ENCODE measurements at regions not wholly inside any gene's neighbourhood (a gene's known extent, or its start where the extent isn't known, plus 50 kb on each side); places are given as distances from the start of the nearest gene placed in this dataset.

GRCh38 chr12:86634456-86635410 is 378.5 kb upstream of the MGAT4C start:
- no peaks in the 10 kb centered on the region for H3K79me1 ChIP-seq (ENCODE audit: insufficient read depth, low read depth, low read length, poor library complexity, severe bottlenecking)
- H3K9me3 ChIP-seq (ENCODE audit: control insufficient read depth, low read depth, low read length), result no peaks in the 10 kb centered on the region
- Mint-ChIP-seq H3K27me3 (ENCODE audit: low read depth) (no peaks in the 10 kb centered on the region; the same call in 1 of the 2 replicates), H3K4me1 (no peaks in the 10 kb centered on the region), H3K27ac (0 out of 7 replicates have a peak overlapping the region, but pooled peaks of 2 of the 3 experiments have one; percentile 24 to 49), H3K36me3 (ENCODE audit: insufficient read depth in 1 of 3, low read depth in 3 of 3) (peaks cover 0 to 2% (median 0%) of the 10 kb centered on the region in 3 experiments; a peak in 1 of 7 replicates), H3K9me3 (peaks cover 0 to 6% of the 10 kb centered on the region in 2 experiments; a peak in 3 of 5 replicates), H3K4me3 (no peak overlapping the region)
- H3K4ac ChIP-seq (ENCODE audit: low read depth, low read length), result no peak overlapping the region
- no peak overlapping the region for H3K23ac ChIP-seq (ENCODE audit: insufficient read length, low read depth, low read length)
- no peak overlapping the region for H4K91ac ChIP-seq (ENCODE audit: insufficient read length, low read depth, low read length)
- H4K8ac ChIP-seq (replicated peaks; ENCODE audit: insufficient read length, low read depth, low read length), result no peak overlapping the region
- H3K27ac ChIP-seq (ENCODE audit: insufficient read length, low read depth, low read length), result no peak overlapping the region
- no peak for DNase-seq
- H3K79me2 ChIP-seq (ENCODE audit: insufficient read depth, low read length), result no peaks in the 10 kb centered on the region
- H3K4me2 ChIP-seq (ENCODE audit: insufficient read depth, insufficient read length, low read length), result no peak overlapping the region
- no CpG with 5 or more reads among the region's 4 CpGs for WGBS (ENCODE audit: extremely low coverage, insufficient read length, low lambda C conversion rate)
- TF ChIP-seq CTCF (conservative IDR thresholded peaks at IDR 0.05), result no peak
- no peak overlapping the region for H2BK120ac ChIP-seq (ENCODE audit: low read depth, low read length, poor library complexity, severe bottlenecking)
- no peak overlapping the region for H3K56ac ChIP-seq (ENCODE audit: insufficient read length, low read depth, low read length)
- H3K4me1 ChIP-seq (ENCODE audit: insufficient read depth, low read length), result no peaks in the 10 kb centered on the region
- H3K27me3 ChIP-seq (ENCODE audit: insufficient read depth, low read length), result no peaks in the 10 kb centered on the region
- no peak overlapping the region for H2AK5ac ChIP-seq (ENCODE audit: insufficient read length, low read length)
- no peak overlapping the region for H3K9ac ChIP-seq (ENCODE audit: extremely low read depth, insufficient read length, low read length)
- no peaks in the 10 kb centered on the region for H3K23me2 ChIP-seq (ENCODE audit: insufficient read length, low read depth, low read length, poor library complexity, severe bottlenecking)
- no peak overlapping the region for H2AFZ ChIP-seq (ENCODE audit: low read length)
- H2BK12ac ChIP-seq (ENCODE audit: insufficient read length, low read depth, low read length), result no peak overlapping the region
- no peaks in the 10 kb centered on the region for H4K20me1 ChIP-seq (ENCODE audit: control insufficient read depth, insufficient read depth, insufficient read length)
- H2BK5ac ChIP-seq (ENCODE audit: insufficient read length, low read length), result no peak overlapping the region
- no peak overlapping the region for H2BK20ac ChIP-seq (ENCODE audit: low read depth, low read length, poor library complexity, severe bottlenecking)
- H2BK15ac ChIP-seq (ENCODE audit: low read depth, low read length), result no peak overlapping the region
- H3T11ph ChIP-seq (ENCODE audit: low read length), result no peak overlapping the region
- H3K18ac ChIP-seq (ENCODE audit: insufficient read length, low read depth, low read length), result no peak overlapping the region
- no peak overlapping the region for H4K5ac ChIP-seq (ENCODE audit: insufficient read length, low read depth, low read length)
- H3K14ac ChIP-seq (ENCODE audit: insufficient read depth, low read length), result no peak overlapping the region
